ENCODE measurements at regions not wholly inside any gene's neighbourhood (a gene's known extent, or its start where the extent isn't known, plus 50 kb on each side); places are given as distances from the start of the nearest gene placed in this dataset.

- DNase-seq (ENCODE audit: insufficient read length, low spot score) (no peak), FAIRE-seq (no peak)
- TF ChIP-seq, protein P1, sequence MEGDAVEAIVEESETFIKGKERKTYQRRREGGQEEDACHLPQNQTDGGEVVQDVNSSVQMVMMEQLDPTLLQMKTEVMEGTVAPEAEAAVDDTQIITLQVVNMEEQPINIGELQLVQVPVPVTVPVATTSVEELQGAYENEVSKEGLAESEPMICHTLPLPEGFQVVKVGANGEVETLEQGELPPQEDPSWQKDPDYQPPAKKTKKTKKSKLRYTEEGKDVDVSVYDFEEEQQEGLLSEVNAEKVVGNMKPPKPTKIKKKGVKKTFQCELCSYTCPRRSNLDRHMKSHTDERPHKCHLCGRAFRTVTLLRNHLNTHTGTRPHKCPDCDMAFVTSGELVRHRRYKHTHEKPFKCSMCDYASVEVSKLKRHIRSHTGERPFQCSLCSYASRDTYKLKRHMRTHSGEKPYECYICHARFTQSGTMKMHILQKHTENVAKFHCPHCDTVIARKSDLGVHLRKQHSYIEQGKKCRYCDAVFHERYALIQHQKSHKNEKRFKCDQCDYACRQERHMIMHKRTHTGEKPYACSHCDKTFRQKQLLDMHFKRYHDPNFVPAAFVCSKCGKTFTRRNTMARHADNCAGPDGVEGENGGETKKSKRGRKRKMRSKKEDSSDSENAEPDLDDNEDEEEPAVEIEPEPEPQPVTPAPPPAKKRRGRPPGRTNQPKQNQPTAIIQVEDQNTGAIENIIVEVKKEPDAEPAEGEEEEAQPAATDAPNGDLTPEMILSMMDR (IDR thresholded peaks at IDR 0.05; ENCODE audit: insufficient read depth, missing control alignments): no peak
Observed at GRCh38 chr9:79060766-79061165, 511.0 kb upstream of the TLE4 start.

- FAIRE-seq: no peak
- DNase-seq (ENCODE audit: insufficient read length, low spot score): no peak
- TF ChIP-seq, protein P1 (IDR thresholded peaks at IDR 0.05; ENCODE audit: insufficient read depth, missing control alignments): no peak
Observed at GRCh38 chr9:79061752-79062616, 509.8 kb upstream of the TLE4 start.

GRCh38 chr9:79073201-79073600 is 498.6 kb upstream of the TLE4 start:
- TF ChIP-seq, protein P1 (IDR thresholded peaks at IDR 0.05; ENCODE audit: insufficient read depth, missing control alignments): no peak
- DNase-seq (ENCODE audit: insufficient read length, low spot score): no peak
- no peak for FAIRE-seq

- DNase-seq (ENCODE audit: insufficient read length, low spot score): no peak
- TF ChIP-seq, protein P1 (IDR thresholded peaks at IDR 0.05; ENCODE audit: insufficient read depth, missing control alignments): no peak
- no peak for FAIRE-seq
Observed at GRCh38 chr9:79080536-79080935, 491.2 kb upstream of the TLE4 start.

DNA sequence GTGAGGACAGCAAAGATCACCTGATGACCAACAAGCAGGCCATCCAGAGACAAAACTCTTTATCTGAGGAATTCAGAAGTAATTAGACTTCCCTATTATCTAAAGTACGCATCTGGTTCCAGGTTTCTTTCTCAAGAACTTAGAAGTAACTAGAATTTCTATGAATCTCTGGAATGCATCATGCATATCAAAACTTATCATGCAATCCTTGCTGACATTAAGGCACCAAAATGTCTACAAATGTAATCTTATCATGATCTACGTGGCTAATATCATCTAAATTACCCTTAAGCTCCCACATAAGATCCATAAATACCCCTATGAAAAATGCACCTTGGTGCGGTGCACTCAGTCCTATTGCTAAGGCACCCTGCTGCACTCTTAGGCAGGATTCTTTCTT is 488.1 kb upstream of the TLE4 start:
- TF ChIP-seq, protein P1 (IDR thresholded peaks at IDR 0.05; ENCODE audit: insufficient read depth, missing control alignments): no peak
- DNase-seq (ENCODE audit: insufficient read length, low spot score) (no peak), FAIRE-seq (no peak)

DNA sequence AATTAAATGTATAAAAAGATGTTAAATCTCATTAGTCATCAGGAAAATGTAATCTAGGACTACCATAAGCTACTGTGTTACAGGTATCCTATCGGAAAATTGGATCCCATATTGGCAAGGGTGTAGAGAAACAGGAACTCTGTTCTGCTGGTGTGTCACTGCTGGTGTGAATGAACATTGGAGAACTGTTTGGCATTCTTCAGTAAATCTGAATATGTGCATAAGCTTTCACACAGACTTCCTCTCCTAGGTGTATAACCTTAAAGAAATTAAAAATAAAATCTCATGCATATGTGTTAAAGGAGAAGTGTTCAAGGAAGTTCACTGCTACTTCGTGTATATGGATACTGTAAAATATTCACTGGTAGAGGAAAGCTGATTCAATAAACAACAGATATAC is 484.6 kb upstream of the TLE4 start:
- no peak for FAIRE-seq
- no peak for DNase-seq (ENCODE audit: insufficient read length, low spot score)

More for the DNA sequence above, 484.6 kb upstream of the TLE4 start:
- TF ChIP-seq, protein P1 (IDR thresholded peaks at IDR 0.05; ENCODE audit: insufficient read depth, missing control alignments): no peak

All from D721Med (cell line).